Cardiac fibroblast (primary cell): ENCODE measurements at regions not wholly inside any gene's neighbourhood (a gene's known extent, or its start where the extent isn't known, plus 50 kb on each side); places are given as distances from the start of the nearest gene placed in this dataset.

Source experiments
- DNase-seq, 2 donors: peaks; one replicate each; pipeline versions ENCODE4 v3.0.0 to v3.0.0-alpha.2; 2010; ENCODE audit warnings: low read depth in 2 of 2
- H3K4me3 ChIP-seq, 2 donors: replicated peaks in 1 of 2; 1 replicate in 1 of 2; 2 replicates in 1 of 2; pipeline ENCODE4 v1.5.1; 2011; ENCODE audit warnings: low read depth in 2 of 2, low read length in 2 of 2, mild to moderate bottlenecking in 2 of 2, moderate library complexity in 1 of 2
- CTCF ChIP-seq: IDR thresholded peaks from one replicate; pipeline ENCODE4 v1.5.1; 2011; ENCODE audit warnings: low read depth, mild to moderate bottlenecking, low read length, inconsistent platforms

- DNase-seq: no peak
- TF ChIP-seq CTCF: no peak
- H3K4me3 ChIP-seq: no peak overlapping the region
Observed at GRCh38 chr18:47545613-47546012, 294.2 kb upstream of the SKOR2 start.

DNA sequence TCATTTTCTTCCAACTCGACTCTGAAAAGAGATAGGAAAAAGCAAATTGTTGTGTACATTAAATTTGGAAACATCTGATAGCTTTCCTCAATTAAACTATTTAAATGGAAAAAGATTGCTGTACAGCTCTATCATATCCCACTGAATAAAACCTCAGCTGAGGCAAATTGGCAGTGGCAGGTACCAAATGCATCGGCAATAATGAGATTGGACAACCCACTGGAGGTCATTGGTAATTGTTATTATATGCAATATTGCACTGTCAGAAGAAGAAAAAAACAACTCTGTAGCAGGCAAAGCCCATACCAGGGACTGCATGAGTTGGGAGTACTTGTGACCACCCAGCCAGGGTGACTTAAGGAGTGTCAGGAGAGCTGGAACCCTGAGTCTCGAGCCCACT, 291.6 kb upstream of the SKOR2 start:
- no peak overlapping the region for H3K4me3 ChIP-seq
- no peak for DNase-seq
- no peak for TF ChIP-seq CTCF

GRCh38 chr18:47542551-47542950, 291.1 kb upstream of the SKOR2 start:
- DNase-seq: no peak
- TF ChIP-seq CTCF: no peak
- H3K4me3 ChIP-seq: no peak overlapping the region

- no peak for DNase-seq
- TF ChIP-seq CTCF: no peak
- no peak overlapping the region for H3K4me3 ChIP-seq
Observed at GRCh38 chr18:47531717-47532116, 280.3 kb upstream of the SKOR2 start.

DNA sequence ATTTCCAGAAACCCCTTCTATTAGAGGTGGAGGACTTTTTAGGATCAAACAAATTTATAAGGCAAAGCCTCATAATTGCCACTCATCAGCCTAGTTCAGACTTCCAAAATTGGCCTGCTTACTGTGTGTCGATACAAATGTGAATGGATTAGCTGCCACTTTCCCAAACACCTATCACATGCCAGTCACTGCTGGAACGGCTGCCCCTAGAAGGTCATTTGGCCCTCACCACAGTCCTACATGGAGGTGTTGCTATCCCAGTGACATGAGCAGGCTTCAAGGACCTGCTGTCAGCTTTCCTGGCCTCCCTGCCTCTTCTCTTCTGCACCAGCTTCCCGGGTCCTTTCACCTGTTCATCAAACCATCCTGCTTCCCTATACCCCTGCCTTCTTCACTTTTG, 279.2 kb upstream of the SKOR2 start:
- H3K4me3 ChIP-seq: no peak overlapping the region
- DNase-seq: no peak
- no peak for TF ChIP-seq CTCF

DNA sequence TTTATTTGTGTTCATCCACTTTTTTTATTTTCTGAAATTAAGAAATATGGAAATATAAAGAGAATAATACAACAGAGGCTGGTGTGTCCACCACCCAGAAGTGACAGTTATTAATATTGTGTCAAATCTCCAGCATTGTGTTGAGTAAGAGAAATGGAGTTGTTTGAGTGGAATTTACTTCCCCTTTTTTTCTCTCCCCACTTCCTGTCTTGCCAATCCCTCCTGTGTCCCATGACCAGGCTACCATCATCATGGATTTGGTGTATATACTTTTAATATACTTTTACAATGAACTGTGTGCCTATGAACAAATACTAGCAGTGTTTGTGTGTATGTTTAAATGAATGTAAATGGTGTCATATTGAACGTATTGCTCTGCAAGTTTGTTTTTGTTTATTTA, 276.9 kb upstream of the SKOR2 start:
- no peak overlapping the region for H3K4me3 ChIP-seq
- no peak for DNase-seq
- no peak for TF ChIP-seq CTCF

DNA sequence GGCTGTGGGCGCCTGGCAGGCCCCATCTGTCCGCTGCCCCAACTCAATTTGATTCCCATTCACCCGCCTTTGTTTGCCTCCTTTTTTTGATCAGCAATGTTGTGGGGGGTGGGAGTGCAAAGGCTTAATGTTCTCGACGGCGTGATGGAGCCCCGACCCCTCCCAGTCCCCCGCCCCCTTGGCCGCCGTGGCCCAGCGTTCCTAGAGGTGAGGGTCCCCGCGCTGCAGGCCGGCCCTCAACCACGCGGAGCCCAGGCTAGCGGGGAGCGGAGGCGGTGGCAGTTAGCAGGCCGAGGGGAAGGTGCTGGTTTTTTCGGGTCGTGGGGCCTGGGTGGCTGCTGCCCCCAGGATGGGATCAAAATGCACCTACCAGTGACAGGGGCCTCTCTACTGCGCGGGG, 274.7 kb upstream of the SKOR2 start:
- DNase-seq: no peak
- no peak overlapping the region for H3K4me3 ChIP-seq
- TF ChIP-seq CTCF: no peak
